ENCODE measurements at regions not wholly inside any gene's neighbourhood (a gene's known extent, or its start where the extent isn't known, plus 50 kb on each side); places are given as distances from the start of the nearest gene placed in this dataset.

DNA sequence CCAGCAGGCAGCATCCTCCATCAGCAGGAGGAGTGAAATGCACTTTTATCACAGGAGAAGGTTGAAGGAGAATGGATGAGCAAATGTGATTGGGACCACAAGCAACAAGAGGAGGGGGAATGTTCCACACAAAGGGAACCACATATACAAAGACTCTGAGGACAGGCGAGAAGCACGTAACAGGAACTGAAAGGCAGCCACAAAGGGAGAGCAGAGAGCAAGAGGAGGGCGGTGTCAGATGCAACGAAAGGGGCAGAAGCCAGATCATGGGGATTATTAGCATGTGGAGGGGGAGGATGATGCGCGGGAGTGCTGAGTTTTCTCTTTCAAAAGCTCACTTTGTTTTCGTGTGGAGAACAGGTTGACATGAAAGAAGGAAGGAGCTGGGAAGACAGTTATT is 241.1 kb downstream of the SPTSSA start:
- WGBS (ENCODE audit: insufficient coverage) = 50% methylated on average over 7 of the region's 7 CpGs
- ChIA-PET CTCF (interaction anchor here (0.6 to 1.4 kb wide), 3 partner anchors 16 to 378 kb away, joined by 3 read pairs; no protein-coding TSS in a partner anchor), POLR2A (interaction anchor here (0.6 kb wide), 1 partner anchor 351 kb away, joined by 3 read pairs; no protein-coding TSS in a partner anchor)
- Histone ChIP-seq H3K36me3 (ENCODE audit: control insufficient read depth in 4 of 4, insufficient read depth in 4 of 4, low read length in 3 of 4) (no peaks in the 10 kb centered on the region), H3K9me3 (ENCODE audit: control extremely low read depth in 1 of 5, control insufficient read depth in 4 of 5, insufficient read depth in 2 of 5, low read depth in 1 of 5, low read length in 4 of 5) (peaks cover 0 to 5% (median 0%) of the 10 kb centered on the region in 5 experiments), H3K4me1 (ENCODE audit: control extremely low read depth in 1 of 4, control insufficient read depth in 4 of 4, insufficient read depth in 4 of 4, low read length in 3 of 4) (no peaks in the 10 kb centered on the region), H3K4me3 (ENCODE audit: control insufficient read depth in 1 of 7, extremely low read depth in 1 of 7, insufficient read depth in 4 of 7, low read depth in 2 of 7, low read length in 6 of 7) (no peak overlapping the region), H3K27me3 (replicated peaks in 2 of 5; ENCODE audit: control insufficient read depth in 4 of 5, insufficient read depth in 5 of 5, low read length in 4 of 5) (peaks cover 0 to 34% (median 13%) of the 10 kb centered on the region in 5 experiments), H3K27ac (ENCODE audit: insufficient read depth in 1 of 2, low read depth in 1 of 2, low read length in 2 of 2, poor library complexity in 1 of 2, severe bottlenecking in 2 of 2) (no peak overlapping the region)
- peak in 2 of 3 donors; percentile 8 to 18 for DNase-seq

DNA sequence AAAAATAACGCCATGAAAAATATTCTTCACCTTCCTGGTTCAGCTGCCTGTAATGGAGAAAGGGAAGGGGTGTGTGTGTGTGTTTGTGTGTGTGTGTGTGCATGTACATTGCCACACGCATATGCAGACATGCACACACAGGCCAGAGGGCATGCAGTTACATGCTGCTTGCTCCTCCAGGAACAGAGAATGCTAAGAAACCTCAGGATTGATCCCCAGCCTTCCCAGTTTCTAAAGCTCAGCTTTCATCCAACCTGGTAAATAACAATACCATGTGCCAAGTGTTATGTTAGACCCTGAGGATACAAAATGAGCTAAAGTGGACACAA is 241.7 kb downstream of the SPTSSA start:
- WGBS (ENCODE audit: insufficient coverage) = no CpG with 5 or more reads among the region's 2 CpGs
- peaks cover 0 to 5% (median 0%) of the 10 kb centered on the region in 5 experiments for H3K9me3 ChIP-seq (ENCODE audit: control extremely low read depth in 1 of 5, control insufficient read depth in 4 of 5, insufficient read depth in 2 of 5, low read depth in 1 of 5, low read length in 4 of 5)

DNA sequence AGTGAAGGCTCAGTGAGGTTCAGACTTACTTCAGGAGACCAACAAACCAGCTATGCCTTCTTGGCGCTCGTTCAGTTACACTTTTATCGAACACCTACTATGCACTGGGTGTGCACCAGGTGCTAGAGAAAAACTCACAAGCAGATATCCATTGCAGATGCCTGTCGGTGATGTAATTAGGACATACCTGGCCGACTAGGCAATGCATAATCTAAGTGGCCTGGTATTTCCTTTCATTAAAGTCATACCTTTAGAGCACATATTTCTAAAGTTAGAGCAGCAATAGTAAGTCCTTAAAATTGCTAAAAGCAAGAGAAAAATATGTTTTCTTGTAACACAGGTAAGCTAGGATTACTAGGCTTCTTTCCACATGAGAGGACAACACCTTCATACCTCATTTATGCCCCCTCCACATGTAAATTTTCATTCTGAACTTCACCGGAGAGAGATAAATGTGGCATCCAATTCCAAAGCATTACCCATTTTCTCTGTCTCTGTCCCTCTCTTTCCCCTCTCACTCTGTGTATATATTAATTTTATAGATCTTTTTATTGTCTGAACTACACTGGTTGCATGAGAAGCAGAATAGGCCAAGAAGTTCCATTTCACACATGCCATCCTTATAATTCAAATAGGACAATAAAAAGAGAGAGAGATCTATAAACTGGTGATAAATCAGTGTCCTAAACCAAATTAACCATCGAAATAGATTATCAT is 242.2 kb downstream of the SPTSSA start:
- Histone ChIP-seq H3K9me3 (ENCODE audit: control extremely low read depth in 1 of 5, control insufficient read depth in 4 of 5, insufficient read depth in 2 of 5, low read depth in 1 of 5, low read length in 4 of 5) (peaks cover 0 to 5% (median 0%) of the 10 kb centered on the region in 5 experiments), H3K27me3 (replicated peaks in 2 of 5; ENCODE audit: control insufficient read depth in 4 of 5, insufficient read depth in 5 of 5, low read length in 4 of 5) (peaks cover 0 to 37% (median 13%) of the 10 kb centered on the region in 5 experiments), H3K36me3 (ENCODE audit: control insufficient read depth in 4 of 4, insufficient read depth in 4 of 4, low read length in 3 of 4) (no peaks in the 10 kb centered on the region), H3K27ac (ENCODE audit: insufficient read depth in 1 of 2, low read depth in 1 of 2, low read length in 2 of 2, poor library complexity in 1 of 2, severe bottlenecking in 2 of 2) (no peak overlapping the region), H3K4me3 (ENCODE audit: control insufficient read depth in 1 of 7, extremely low read depth in 1 of 7, insufficient read depth in 4 of 7, low read depth in 2 of 7, low read length in 6 of 7) (no peak overlapping the region), H3K4me1 (ENCODE audit: control extremely low read depth in 1 of 4, control insufficient read depth in 4 of 4, insufficient read depth in 4 of 4, low read length in 3 of 4) (no peaks in the 10 kb centered on the region)
- ChIA-PET CTCF (no interaction called here), POLR2A (no interaction called here)
- no peak for DNase-seq
- 98% methylated on average over 5 of the region's 7 CpGs for WGBS (ENCODE audit: insufficient coverage)

More for the DNA sequence above, 241.7 kb downstream of the SPTSSA start:
- H3K4me1 ChIP-seq (ENCODE audit: control extremely low read depth in 1 of 4, control insufficient read depth in 4 of 4, insufficient read depth in 4 of 4, low read length in 3 of 4) = no peaks in the 10 kb centered on the region
- H3K4me3 ChIP-seq (ENCODE audit: control insufficient read depth in 1 of 7, extremely low read depth in 1 of 7, insufficient read depth in 4 of 7, low read depth in 2 of 7, low read length in 6 of 7) = no peak overlapping the region
- H3K27me3 ChIP-seq (replicated peaks in 2 of 5; ENCODE audit: control insufficient read depth in 4 of 5, insufficient read depth in 5 of 5, low read length in 4 of 5) = peaks cover 0 to 35% (median 13%) of the 10 kb centered on the region in 5 experiments
- DNase-seq = no peak
- no peak overlapping the region for H3K27ac ChIP-seq (ENCODE audit: insufficient read depth in 1 of 2, low read depth in 1 of 2, low read length in 2 of 2, poor library complexity in 1 of 2, severe bottlenecking in 2 of 2)
- ChIA-PET CTCF (interaction anchor here (0.6 kb wide), 1 partner anchor 16 kb away, joined by 3 read pairs; no protein-coding TSS in a partner anchor), POLR2A (no interaction called here)
- no peaks in the 10 kb centered on the region for H3K36me3 ChIP-seq (ENCODE audit: control insufficient read depth in 4 of 4, insufficient read depth in 4 of 4, low read length in 3 of 4)

DNA sequence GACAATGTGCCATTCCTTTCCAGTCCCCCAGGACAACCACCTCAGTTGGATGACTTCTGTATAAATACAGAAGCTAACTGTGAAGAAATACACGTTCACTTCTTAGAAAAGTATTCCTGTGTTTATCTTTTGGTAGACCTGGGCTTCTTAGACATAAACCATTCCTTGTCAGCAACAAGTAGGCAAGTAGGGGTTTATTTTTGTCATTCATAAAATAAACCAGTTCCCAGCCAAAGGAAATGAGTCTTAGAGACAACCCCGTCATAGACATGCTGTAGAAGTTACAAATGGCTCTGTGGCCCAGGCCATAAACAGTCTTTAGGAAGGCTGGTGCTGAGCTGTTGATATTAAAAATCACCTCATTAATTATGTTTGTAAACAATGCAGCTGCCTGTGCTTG is 243.2 kb downstream of the SPTSSA start:
- Histone ChIP-seq H3K27ac (ENCODE audit: insufficient read depth in 1 of 2, low read depth in 1 of 2, low read length in 2 of 2, poor library complexity in 1 of 2, severe bottlenecking in 2 of 2) (no peak overlapping the region), H3K27me3 (replicated peaks in 2 of 5; ENCODE audit: control insufficient read depth in 4 of 5, insufficient read depth in 5 of 5, low read length in 4 of 5) (peaks cover 0 to 39% (median 13%) of the 10 kb centered on the region in 5 experiments), H3K4me3 (ENCODE audit: control insufficient read depth in 1 of 7, extremely low read depth in 1 of 7, insufficient read depth in 4 of 7, low read depth in 2 of 7, low read length in 6 of 7) (no peak overlapping the region), H3K9me3 (ENCODE audit: control extremely low read depth in 1 of 5, control insufficient read depth in 4 of 5, insufficient read depth in 2 of 5, low read depth in 1 of 5, low read length in 4 of 5) (peaks cover 0 to 5% (median 0%) of the 10 kb centered on the region in 5 experiments), H3K36me3 (ENCODE audit: control insufficient read depth in 4 of 4, insufficient read depth in 4 of 4, low read length in 3 of 4) (no peaks in the 10 kb centered on the region), H3K4me1 (ENCODE audit: control extremely low read depth in 1 of 4, control insufficient read depth in 4 of 4, insufficient read depth in 4 of 4, low read length in 3 of 4) (no peaks in the 10 kb centered on the region)
- WGBS (ENCODE audit: insufficient coverage) = no CpG with 5 or more reads among the region's 2 CpGs
- DNase-seq = no peak
- ChIA-PET POLR2A (no interaction called here), CTCF (no interaction called here)

DNA sequence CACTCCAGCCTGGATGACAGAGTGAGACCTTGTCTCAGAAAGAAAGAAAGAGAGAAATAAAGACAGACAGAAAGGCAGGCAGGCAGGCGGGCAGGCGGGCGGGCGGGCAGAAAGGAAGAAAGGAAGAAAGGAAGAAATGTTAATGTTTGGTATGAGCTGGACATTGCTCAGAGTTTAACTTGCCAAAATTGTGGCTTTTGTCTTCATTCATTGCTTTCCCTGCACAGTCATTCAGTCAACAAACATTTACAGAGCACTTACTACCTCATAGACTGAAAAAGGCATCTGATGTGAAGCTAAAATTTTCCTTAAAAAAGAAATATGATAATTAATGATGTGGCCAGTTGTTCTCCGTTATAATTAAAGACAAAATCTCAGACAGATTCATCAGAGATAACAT is 247.1 kb downstream of the SPTSSA start:
- no peaks in the 10 kb centered on the region for H3K36me3 ChIP-seq (ENCODE audit: control insufficient read depth in 4 of 4, insufficient read depth in 4 of 4, low read length in 3 of 4)
- no peak for DNase-seq
- peaks cover 0 to 5% (median 0%) of the 10 kb centered on the region in 5 experiments for H3K9me3 ChIP-seq (ENCODE audit: control extremely low read depth in 1 of 5, control insufficient read depth in 4 of 5, insufficient read depth in 2 of 5, low read depth in 1 of 5, low read length in 4 of 5)
- ChIA-PET POLR2A (no interaction called here), CTCF (interaction anchor here (1.6 kb wide), 1 partner anchor 13 kb away, joined by 3 read pairs; no protein-coding TSS in a partner anchor)
- no peak overlapping the region for H3K27ac ChIP-seq (ENCODE audit: insufficient read depth in 1 of 2, low read depth in 1 of 2, low read length in 2 of 2, poor library complexity in 1 of 2, severe bottlenecking in 2 of 2)
- H3K4me3 ChIP-seq (ENCODE audit: control insufficient read depth in 1 of 7, extremely low read depth in 1 of 7, insufficient read depth in 4 of 7, low read depth in 2 of 7, low read length in 6 of 7) = no peak overlapping the region
- H3K4me1 ChIP-seq (ENCODE audit: control extremely low read depth in 1 of 4, control insufficient read depth in 4 of 4, insufficient read depth in 4 of 4, low read length in 3 of 4) = no peaks in the 10 kb centered on the region
- 95% methylated on average over 4 of the region's 5 CpGs for WGBS (ENCODE audit: insufficient coverage)
- peaks cover 0 to 52% (median 23%) of the 10 kb centered on the region in 5 experiments for H3K27me3 ChIP-seq (replicated peaks in 2 of 5; ENCODE audit: control insufficient read depth in 4 of 5, insufficient read depth in 5 of 5, low read length in 4 of 5)

DNA sequence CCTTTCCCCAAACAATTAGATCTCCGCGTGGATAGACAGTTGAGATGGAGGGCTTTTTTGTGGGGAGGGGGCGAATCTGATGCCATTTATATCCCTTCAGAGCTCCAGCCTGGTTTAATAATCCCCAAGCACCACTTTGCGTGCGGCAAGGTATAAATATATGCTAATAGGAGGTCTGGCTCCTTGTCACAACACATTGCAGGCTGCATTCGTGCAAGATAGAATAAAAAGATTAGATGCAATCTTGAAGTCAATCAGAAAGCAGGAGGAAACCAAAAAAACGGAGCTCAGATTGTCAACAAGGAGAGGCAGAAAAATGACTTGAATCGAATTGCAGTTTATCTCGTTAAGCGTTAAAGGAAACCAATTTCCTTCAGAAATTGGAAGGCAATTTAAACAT is 248.7 kb downstream of the SPTSSA start:
- ChIA-PET CTCF (no interaction called here), POLR2A (no interaction called here)
- peaks cover 0 to 5% (median 0%) of the 10 kb centered on the region in 5 experiments for H3K9me3 ChIP-seq (ENCODE audit: control extremely low read depth in 1 of 5, control insufficient read depth in 4 of 5, insufficient read depth in 2 of 5, low read depth in 1 of 5, low read length in 4 of 5)
- no peak overlapping the region for H3K27ac ChIP-seq (ENCODE audit: insufficient read depth in 1 of 2, low read depth in 1 of 2, low read length in 2 of 2, poor library complexity in 1 of 2, severe bottlenecking in 2 of 2)
- 81% methylated on average over 8 of the region's 10 CpGs for WGBS (ENCODE audit: insufficient coverage)
- no peaks in the 10 kb centered on the region for H3K36me3 ChIP-seq (ENCODE audit: control insufficient read depth in 4 of 4, insufficient read depth in 4 of 4, low read length in 3 of 4)
- no peaks in the 10 kb centered on the region for H3K4me1 ChIP-seq (ENCODE audit: control extremely low read depth in 1 of 4, control insufficient read depth in 4 of 4, insufficient read depth in 4 of 4, low read length in 3 of 4)
- no peak overlapping the region for H3K4me3 ChIP-seq (ENCODE audit: control insufficient read depth in 1 of 7, extremely low read depth in 1 of 7, insufficient read depth in 4 of 7, low read depth in 2 of 7, low read length in 6 of 7)
- H3K27me3 ChIP-seq (replicated peaks in 2 of 5; ENCODE audit: control insufficient read depth in 4 of 5, insufficient read depth in 5 of 5, low read length in 4 of 5) = peaks cover 3 to 63% (median 23%) of the 10 kb centered on the region in 5 experiments
- no peak for DNase-seq

DNA sequence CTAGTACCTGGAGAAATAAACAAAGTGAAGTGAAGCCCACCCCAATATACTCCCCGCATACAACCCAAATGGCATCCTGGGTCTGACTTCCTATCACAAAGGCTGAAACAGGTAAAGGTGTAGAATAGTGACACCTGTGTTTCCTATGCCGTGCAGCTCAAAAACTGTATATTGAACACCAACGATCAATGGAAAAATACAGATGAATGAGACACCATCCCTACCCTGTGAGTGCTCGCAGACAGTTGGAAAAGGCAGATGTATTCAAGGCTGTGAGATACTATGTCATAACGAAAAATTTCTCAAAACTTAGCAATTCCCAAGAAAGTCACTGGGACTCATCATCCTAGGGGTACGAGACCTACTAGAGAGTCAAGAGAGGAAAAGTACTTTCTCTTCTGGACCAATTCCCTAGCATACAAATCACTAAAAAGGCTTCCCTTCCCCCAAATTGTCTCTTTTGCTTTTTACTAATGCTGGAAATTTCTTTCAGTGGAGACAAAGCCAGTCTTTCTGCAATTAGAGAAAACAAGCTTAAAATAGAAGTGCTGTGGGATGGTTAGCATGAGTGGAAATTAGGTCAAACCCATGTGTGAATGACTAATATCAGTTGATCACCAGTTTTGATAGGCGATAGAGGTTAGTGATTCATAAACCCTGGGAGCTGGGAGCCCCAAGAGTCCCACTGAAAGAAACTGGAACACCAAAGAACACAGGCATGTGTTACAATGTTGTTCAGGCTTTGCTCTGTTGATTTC is 249.7 kb downstream of the SPTSSA start:
- DNase-seq = no peak
- no peak overlapping the region for H3K27ac ChIP-seq (ENCODE audit: insufficient read depth in 1 of 2, low read depth in 1 of 2, low read length in 2 of 2, poor library complexity in 1 of 2, severe bottlenecking in 2 of 2)
- H3K27me3 ChIP-seq (replicated peaks in 2 of 5; ENCODE audit: control insufficient read depth in 4 of 5, insufficient read depth in 5 of 5, low read length in 4 of 5) = peaks cover 3 to 73% (median 29%) of the 10 kb centered on the region in 5 experiments
- POLR2A ChIA-PET = no interaction called here
- no peak overlapping the region for H3K4me3 ChIP-seq (ENCODE audit: control insufficient read depth in 1 of 7, extremely low read depth in 1 of 7, insufficient read depth in 4 of 7, low read depth in 2 of 7, low read length in 6 of 7)
- H3K9me3 ChIP-seq (ENCODE audit: control extremely low read depth in 1 of 5, control insufficient read depth in 4 of 5, insufficient read depth in 2 of 5, low read depth in 1 of 5, low read length in 4 of 5) = peaks cover 0 to 5% (median 0%) of the 10 kb centered on the region in 5 experiments
- CTCF ChIA-PET = no interaction called here
- H3K4me1 ChIP-seq (ENCODE audit: control extremely low read depth in 1 of 4, control insufficient read depth in 4 of 4, insufficient read depth in 4 of 4, low read length in 3 of 4) = no peaks in the 10 kb centered on the region
- WGBS (ENCODE audit: insufficient coverage) = 96% methylated on average over 7 of the region's 7 CpGs
- no peaks in the 10 kb centered on the region for H3K36me3 ChIP-seq (ENCODE audit: control insufficient read depth in 4 of 4, insufficient read depth in 4 of 4, low read length in 3 of 4)

All from common myeloid progenitor, CD34-positive (primary cell).